ENCODE measurements at regions not wholly inside any gene's neighbourhood (a gene's known extent, or its start where the extent isn't known, plus 50 kb on each side); places are given as distances from the start of the nearest gene placed in this dataset.

GRCh38 chr9:131801810-131802209 lies 61.9 kb upstream of the RAPGEF1 start:
- Histone ChIP-seq H3K18ac (ENCODE audit: low read depth, low read length) (no peak overlapping the region), H4K5ac (ENCODE audit: low read depth, low read length) (no peak overlapping the region), H3K14ac (replicated peaks; ENCODE audit: low read depth, low read length) (no peak overlapping the region), H3K9me3 (ENCODE audit: control insufficient read depth, insufficient read depth, low read length) (no peaks in the 10 kb centered on the region), H3K27ac (ENCODE audit: insufficient read depth, low read length) (no peak overlapping the region), H2AFZ (replicated peaks; ENCODE audit: low read length, poor library complexity) (no peak overlapping the region), H4K8ac (ENCODE audit: low read depth in 2 of 2, low read length in 2 of 2) (no peak overlapping the region), H3K36me3 (ENCODE audit: control insufficient read depth, insufficient read depth, low read length) (no peaks in the 10 kb centered on the region), H3K4me2 (ENCODE audit: low read depth, low read length) (no peak overlapping the region), H3K9me1 (ENCODE audit: insufficient read depth, low read length) (no peaks in the 10 kb centered on the region), H3K4ac (ENCODE audit: low read depth, low read length) (no peak overlapping the region), H2BK15ac (ENCODE audit: low read depth, low read length) (no peak overlapping the region), H4K91ac (ENCODE audit: insufficient read depth, low read depth, low read length) (no peak overlapping the region), H3K9ac (ENCODE audit: low read depth, low read length) (no peak overlapping the region), H3K4me3 (ENCODE audit: insufficient read depth, low read depth, low read length) (no peak overlapping the region), H2AK9ac (replicated peaks; ENCODE audit: low read depth, low read length, poor library complexity) (no peak overlapping the region), H2BK20ac (ENCODE audit: low read depth, low read length) (no peak overlapping the region), H2BK5ac (ENCODE audit: low read depth, low read length, poor library complexity, severe bottlenecking) (no peak overlapping the region), H2AK5ac (ENCODE audit: low read depth, low read length) (no peak overlapping the region), H3K56ac (ENCODE audit: extremely low read depth, insufficient read depth, low read length) (no peak overlapping the region), H3K27me3 (ENCODE audit: control insufficient read depth, insufficient read depth, low read length) (peaks cover 29% of the 10 kb centered on the region), H3K23ac (ENCODE audit: low read depth, low read length) (no peak overlapping the region), H3K4me1 (ENCODE audit: control insufficient read depth, insufficient read depth, low read length) (no peaks in the 10 kb centered on the region), H2BK120ac (ENCODE audit: low read depth, low read length) (no peak overlapping the region), H4K20me1 (ENCODE audit: insufficient read depth, low read length) (no peaks in the 10 kb centered on the region), H3K79me1 (ENCODE audit: low read depth in 1 of 2, low read length in 2 of 2) (no peaks in the 10 kb centered on the region)
- dilution Hi-C loops (cut with HindIII; ENCODE audit: low sequenced_read_pairs, unreplicated experiment) = no loop called here
- WGBS, 2 experiments (ENCODE audit: extremely low coverage in 2 of 2, insufficient read length in 1 of 2) = no CpG with 5 or more reads among the region's 8 CpGs
- DNase-seq (no peak), ATAC-seq (ENCODE audit: low read depth) (no peak)
- intact Hi-C loops (cut with micrococcal nuclease) = no loop called here
- POLR2A ChIA-PET (ENCODE audit: unreplicated experiment) = no interaction called here
- CTCF ChIA-PET = no interaction called here
- in situ Hi-C loops (cut with MboI; ENCODE audit: low sequenced_read_pairs) = no loop called here
- no TSS peak for BruUV-seq (replicated peaks)
- TF ChIP-seq CTCF (conservative IDR thresholded peaks at IDR 0.05; ENCODE audit: low read depth, low read length) = no peak
- TF ChIP-seq BHLHE40 (IDR thresholded peaks at IDR 0.05; ENCODE audit: low read depth, low read length) = no peak
- no peak for TF ChIP-seq RFX5 (IDR thresholded peaks at IDR 0.05; ENCODE audit: low read depth, low read length)
- TF ChIP-seq RCOR1 (IDR thresholded peaks at IDR 0.05; ENCODE audit: insufficient replicate concordance, low read length) = no peak
- no peak for TF ChIP-seq MAFK (IDR thresholded peaks at IDR 0.05; ENCODE audit: low read depth, low read length)
- no peak for TF ChIP-seq NFE2L2 (IDR thresholded peaks at IDR 0.05; ENCODE audit: low read depth, low read length)
- no peak for TF ChIP-seq MXI1 (IDR thresholded peaks at IDR 0.05; ENCODE audit: borderline replicate concordance, low read depth, low read length)
- TF ChIP-seq POLR2A (IDR thresholded peaks at IDR 0.05; ENCODE audit: low read depth, low read length) = no peak
